ENCODE measurements at regions not wholly inside any gene's neighbourhood (a gene's known extent, or its start where the extent isn't known, plus 50 kb on each side); places are given as distances from the start of the nearest gene placed in this dataset.

- TF ChIP-seq CTCF (conservative IDR thresholded peaks at IDR 0.05; ENCODE audit: low read depth in 2 of 2) = no peak
- TF ChIP-seq ZNF331 (CRISPR knock-in tag; IDR thresholded peaks at IDR 0.05; ENCODE audit: low read depth) = no peak
- no peak for TF ChIP-seq ZNF462 (CRISPR knock-in tag; IDR thresholded peaks at IDR 0.05)
Observed at GRCh38 chr13:63308549-63309165, 1893.0 kb upstream of the PCDH20 start.

Measured in GM23338 (cell line).